Activated naive CD4-positive, alpha-beta T cell treated with anti-CD3 and anti-CD28 coated beads, Interleukin-2, amount 10 ng/mL, durations not matched to agents 7 days and 5 days (primary cell): ENCODE measurements at regions not wholly inside any gene's neighbourhood (a gene's known extent, or its start where the extent isn't known, plus 50 kb on each side); places are given as distances from the start of the nearest gene placed in this dataset.

Source experiments
- CTCF ChIA-PET: fragments of 350-600 bp; sonication (Branson Sonifier 250); formaldehyde crosslinking; loops from one replicate; lab custom pipeline; 2021; ENCODE audit warnings: antibody characterized with exemption; lab: Charles Lee
- DNase-seq: peaks from one replicate; pipeline ENCODE4 v3.0.0-alpha.2; 2020
- H3K27ac Mint-ChIP-seq: one replicate; pipeline ENCODE4 v1.8.0; 2021; ENCODE audit warnings: mild to moderate bottlenecking, moderate library complexity, mixed read lengths
- H3K27me3 Mint-ChIP-seq: one replicate; pipeline ENCODE4 v1.8.0; 2021; ENCODE audit warnings: mild to moderate bottlenecking, mixed read lengths
- H3K36me3 Mint-ChIP-seq: one replicate; pipeline ENCODE4 v1.8.0; 2021; ENCODE audit warnings: mixed read lengths
- H3K4me1 Mint-ChIP-seq: one replicate; pipeline ENCODE4 v1.8.0; 2021; ENCODE audit warnings: mixed read lengths
- H3K4me3 Mint-ChIP-seq: one replicate; pipeline ENCODE4 v1.8.0; 2021; ENCODE audit warnings: mild to moderate bottlenecking, moderate library complexity, mixed read lengths
- H3K9me3 Mint-ChIP-seq: one replicate; pipeline ENCODE4 v1.8.0; 2021; ENCODE audit warnings: mixed read lengths

GRCh38 chr2:21972586-21972985 lies 848.8 kb downstream of the TDRD15 start:
- H3K4me1 Mint-ChIP-seq = no peaks in the 10 kb centered on the region
- DNase-seq = no peak
- peaks cover 3% of the 10 kb centered on the region for H3K9me3 Mint-ChIP-seq
- H3K27me3 Mint-ChIP-seq = no peaks in the 10 kb centered on the region
- no peaks in the 10 kb centered on the region for H3K36me3 Mint-ChIP-seq
- CTCF ChIA-PET = interaction anchor here (0.8 kb wide), 1 partner anchor 298 kb away, joined by 3 read pairs; no protein-coding TSS in a partner anchor
- H3K4me3 Mint-ChIP-seq = no peak overlapping the region
- no peak overlapping the region for H3K27ac Mint-ChIP-seq

- H3K36me3 Mint-ChIP-seq = no peaks in the 10 kb centered on the region
- no peaks in the 10 kb centered on the region for H3K4me1 Mint-ChIP-seq
- no peak for DNase-seq
- CTCF ChIA-PET = no interaction called here
- H3K9me3 Mint-ChIP-seq = peaks cover 28% of the 10 kb centered on the region
- no peak overlapping the region for H3K4me3 Mint-ChIP-seq
- H3K27ac Mint-ChIP-seq = no peak overlapping the region
- H3K27me3 Mint-ChIP-seq = no peaks in the 10 kb centered on the region
Observed at GRCh38 chr2:21981127-21981526, 857.4 kb downstream of the TDRD15 start.

DNA sequence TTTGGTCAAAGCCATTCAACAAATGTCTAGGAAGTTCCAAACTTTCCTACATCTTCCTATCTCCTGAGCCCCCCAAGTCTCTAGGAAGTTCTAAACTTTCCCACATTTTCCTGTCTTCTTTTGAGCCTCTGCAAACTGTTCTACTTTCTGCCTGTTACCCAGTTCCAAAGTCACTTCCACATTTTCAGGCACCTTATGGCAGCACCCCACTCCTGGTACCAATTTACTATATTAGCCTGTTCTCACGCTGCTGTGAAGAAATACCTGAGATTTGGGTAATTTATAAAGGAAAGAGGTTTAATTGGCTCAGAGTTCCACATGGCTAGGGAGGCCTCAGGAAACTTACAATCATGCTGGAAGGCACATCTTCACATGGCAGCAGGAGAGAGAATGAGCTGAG lies 869.2 kb downstream of the TDRD15 start:
- H3K36me3 Mint-ChIP-seq = no peaks in the 10 kb centered on the region
- H3K4me3 Mint-ChIP-seq = no peak overlapping the region
- DNase-seq = no peak
- CTCF ChIA-PET = no interaction called here
- H3K9me3 Mint-ChIP-seq = peaks cover 25% of the 10 kb centered on the region
- H3K4me1 Mint-ChIP-seq = no peaks in the 10 kb centered on the region
- no peak overlapping the region for H3K27ac Mint-ChIP-seq
- no peaks in the 10 kb centered on the region for H3K27me3 Mint-ChIP-seq

DNA sequence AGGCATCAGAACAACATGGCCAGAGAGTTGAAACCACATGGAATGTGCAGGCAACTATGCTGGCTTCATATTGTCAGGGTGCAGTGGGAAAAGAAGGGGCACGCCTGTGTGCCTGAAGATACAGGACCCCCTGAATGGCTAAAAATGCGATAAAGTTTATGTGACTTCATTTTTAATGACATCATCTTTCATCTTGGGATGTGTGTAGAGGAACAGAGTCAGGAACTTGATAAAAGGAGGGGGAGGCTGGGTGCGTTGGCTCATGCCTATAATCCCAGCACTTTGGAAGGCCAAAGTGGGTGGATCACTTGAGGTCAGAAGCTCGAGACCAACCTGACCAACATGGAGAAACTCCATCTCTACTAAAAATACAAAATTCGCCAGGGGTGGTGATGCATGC lies 872.6 kb downstream of the TDRD15 start:
- Mint-ChIP-seq H3K4me3 (no peak overlapping the region), H3K27me3 (no peaks in the 10 kb centered on the region), H3K27ac (no peak overlapping the region), H3K9me3 (peaks cover 21% of the 10 kb centered on the region), H3K36me3 (no peaks in the 10 kb centered on the region), H3K4me1 (no peaks in the 10 kb centered on the region)
- CTCF ChIA-PET = no interaction called here
- DNase-seq = no peak

- H3K27me3 Mint-ChIP-seq = no peaks in the 10 kb centered on the region
- CTCF ChIA-PET = no interaction called here
- H3K27ac Mint-ChIP-seq = no peak overlapping the region
- H3K4me3 Mint-ChIP-seq = no peak overlapping the region
- H3K36me3 Mint-ChIP-seq = no peaks in the 10 kb centered on the region
- peaks cover 8% of the 10 kb centered on the region for H3K9me3 Mint-ChIP-seq
- DNase-seq = no peak
- H3K4me1 Mint-ChIP-seq = no peaks in the 10 kb centered on the region
Observed at GRCh38 chr2:21999522-21999921, 875.8 kb downstream of the TDRD15 start.

- Mint-ChIP-seq H3K9me3 (peaks cover 8% of the 10 kb centered on the region), H3K36me3 (no peaks in the 10 kb centered on the region), H3K27ac (no peak overlapping the region), H3K4me1 (no peaks in the 10 kb centered on the region), H3K4me3 (no peak overlapping the region), H3K27me3 (no peaks in the 10 kb centered on the region)
- no peak for DNase-seq
- CTCF ChIA-PET = no interaction called here
Observed at GRCh38 chr2:22002066-22002465, 878.3 kb downstream of the TDRD15 start.

DNA sequence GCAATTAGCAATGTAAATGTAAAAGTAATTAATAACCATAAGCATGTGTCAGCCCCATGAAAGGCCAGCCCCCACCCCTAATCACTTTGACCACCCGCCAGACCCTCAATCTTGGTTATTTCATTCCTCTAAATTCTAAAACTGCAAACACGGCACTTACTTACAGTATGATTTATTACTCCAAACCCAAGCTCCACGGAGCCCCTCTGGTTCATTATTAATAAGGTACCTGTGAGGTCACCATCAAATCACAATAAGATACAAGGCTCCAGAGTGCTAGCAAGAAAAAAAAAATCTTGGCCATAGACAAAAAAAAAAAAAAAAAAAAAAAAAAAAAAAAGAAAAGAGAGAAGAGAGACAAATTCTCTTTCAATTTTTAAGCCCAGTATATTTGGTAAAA lies 879.5 kb downstream of the TDRD15 start:
- H3K4me1 Mint-ChIP-seq = no peaks in the 10 kb centered on the region
- CTCF ChIA-PET = no interaction called here
- no peaks in the 10 kb centered on the region for H3K36me3 Mint-ChIP-seq
- no peak overlapping the region for H3K27ac Mint-ChIP-seq
- no peak for DNase-seq
- peaks cover 8% of the 10 kb centered on the region for H3K9me3 Mint-ChIP-seq
- H3K27me3 Mint-ChIP-seq = no peaks in the 10 kb centered on the region
- no peak overlapping the region for H3K4me3 Mint-ChIP-seq

GRCh38 chr2:22011048-22011447 lies 887.3 kb downstream of the TDRD15 start:
- CTCF ChIA-PET = no interaction called here
- no peaks in the 10 kb centered on the region for H3K27me3 Mint-ChIP-seq
- H3K36me3 Mint-ChIP-seq = no peaks in the 10 kb centered on the region
- no peak for DNase-seq
- H3K4me1 Mint-ChIP-seq = no peaks in the 10 kb centered on the region
- peaks cover 19% of the 10 kb centered on the region for H3K9me3 Mint-ChIP-seq
- no peak overlapping the region for H3K27ac Mint-ChIP-seq
- H3K4me3 Mint-ChIP-seq = no peak overlapping the region

DNA sequence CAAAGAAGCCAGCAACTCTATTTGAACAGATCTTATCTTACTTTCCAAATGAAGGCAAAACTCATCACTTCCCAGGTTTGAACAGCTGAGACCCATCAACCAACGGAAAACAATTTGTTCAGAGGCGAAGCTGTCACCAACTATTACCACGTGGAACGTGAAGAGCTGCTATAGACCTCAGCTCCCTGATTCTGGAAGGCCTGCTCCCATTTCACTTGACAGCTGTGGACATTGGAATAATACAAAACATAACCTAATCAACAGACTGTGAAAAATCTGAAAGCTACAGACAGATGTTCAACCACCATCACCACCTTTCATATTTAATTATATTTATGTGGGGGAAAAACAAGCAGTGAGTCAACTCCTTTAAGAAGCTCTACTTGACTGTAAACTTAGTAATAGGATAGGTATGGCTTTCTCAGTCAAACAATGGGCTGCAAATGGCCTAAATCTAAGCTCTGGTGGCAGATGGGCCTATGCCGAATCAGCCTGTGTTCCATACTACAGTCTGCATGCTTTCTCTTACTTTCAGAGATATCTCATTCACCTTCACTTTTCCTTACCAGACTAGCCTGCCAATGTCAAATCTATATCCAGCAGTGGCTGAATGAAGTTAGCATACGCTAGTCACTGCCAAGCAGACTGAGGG lies 896.4 kb downstream of the TDRD15 start:
- peaks cover 1% of the 10 kb centered on the region for H3K9me3 Mint-ChIP-seq
- CTCF ChIA-PET = no interaction called here
- no peaks in the 10 kb centered on the region for H3K36me3 Mint-ChIP-seq
- no peaks in the 10 kb centered on the region for H3K27me3 Mint-ChIP-seq
- no peaks in the 10 kb centered on the region for H3K4me1 Mint-ChIP-seq
- no peak overlapping the region for H3K4me3 Mint-ChIP-seq
- no peak for DNase-seq
- H3K27ac Mint-ChIP-seq = no peak overlapping the region

GRCh38 chr2:22027345-22028005 lies 903.7 kb downstream of the TDRD15 start:
- no peak overlapping the region for H3K27ac Mint-ChIP-seq
- H3K4me3 Mint-ChIP-seq = no peak overlapping the region
- peaks cover 3% of the 10 kb centered on the region for H3K9me3 Mint-ChIP-seq
- no peak for DNase-seq
- H3K27me3 Mint-ChIP-seq = no peaks in the 10 kb centered on the region
- CTCF ChIA-PET = no interaction called here
- no peaks in the 10 kb centered on the region for H3K36me3 Mint-ChIP-seq
- no peaks in the 10 kb centered on the region for H3K4me1 Mint-ChIP-seq

DNA sequence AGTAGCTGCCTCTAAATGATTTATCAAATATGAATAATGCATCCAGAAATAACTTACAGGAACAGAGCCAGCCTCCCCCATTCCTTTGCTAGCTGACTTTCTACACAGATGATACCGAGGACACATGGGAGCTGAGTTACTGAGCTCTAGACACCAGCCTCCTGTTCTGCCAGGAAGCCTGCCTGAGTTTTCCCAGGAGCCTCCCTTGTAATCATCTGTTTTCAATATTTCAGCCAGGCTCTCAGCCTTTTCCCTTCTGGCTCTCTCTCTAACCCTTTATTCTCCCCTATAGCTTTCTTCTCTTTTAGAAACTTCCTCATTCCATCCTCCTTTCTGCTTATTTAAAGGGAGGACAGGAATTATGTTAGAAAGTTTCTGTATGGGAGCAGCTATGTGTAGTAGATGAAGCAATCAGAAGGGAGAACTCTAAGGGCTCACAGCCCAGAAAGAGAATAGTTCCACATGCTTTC lies 911.6 kb downstream of the TDRD15 start:
- Mint-ChIP-seq H3K4me3 (no peak overlapping the region), H3K27me3 (no peaks in the 10 kb centered on the region), H3K4me1 (no peaks in the 10 kb centered on the region), H3K27ac (no peak overlapping the region), H3K9me3 (peaks cover 11% of the 10 kb centered on the region), H3K36me3 (no peaks in the 10 kb centered on the region)
- DNase-seq = no peak
- CTCF ChIA-PET = no interaction called here

DNA sequence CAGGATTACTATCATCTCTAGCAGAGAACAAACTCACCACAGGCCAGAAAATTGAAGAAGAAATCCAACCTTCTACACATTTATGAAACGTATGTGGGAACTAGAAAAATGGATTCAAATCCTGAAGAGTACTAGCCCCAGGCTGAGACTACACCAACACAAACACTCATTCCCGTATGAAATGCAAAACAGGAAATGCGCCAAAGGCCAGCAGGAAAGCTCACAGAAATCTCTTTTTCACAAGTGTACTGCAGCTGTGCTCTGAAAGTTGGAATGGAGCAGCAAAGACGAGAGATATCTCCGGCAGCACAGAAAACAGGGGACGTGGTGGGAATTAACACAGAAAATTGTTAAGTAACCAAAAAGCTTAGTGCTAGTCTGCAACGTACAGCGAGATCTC lies 913.5 kb downstream of the TDRD15 start:
- Mint-ChIP-seq H3K27me3 (no peaks in the 10 kb centered on the region), H3K9me3 (peaks cover 10% of the 10 kb centered on the region), H3K27ac (no peak overlapping the region), H3K36me3 (no peaks in the 10 kb centered on the region), H3K4me3 (no peak overlapping the region), H3K4me1 (no peaks in the 10 kb centered on the region)
- DNase-seq = no peak
- CTCF ChIA-PET = no interaction called here

GRCh38 chr2:22043784-22044183 lies 920.0 kb downstream of the TDRD15 start:
- no peak overlapping the region for H3K4me3 Mint-ChIP-seq
- no peak overlapping the region for H3K27ac Mint-ChIP-seq
- no peaks in the 10 kb centered on the region for H3K36me3 Mint-ChIP-seq
- H3K4me1 Mint-ChIP-seq = no peaks in the 10 kb centered on the region
- no peaks in the 10 kb centered on the region for H3K27me3 Mint-ChIP-seq
- CTCF ChIA-PET = no interaction called here
- peaks cover 6% of the 10 kb centered on the region for H3K9me3 Mint-ChIP-seq
- DNase-seq = no peak

- DNase-seq = no peak
- CTCF ChIA-PET = no interaction called here
- Mint-ChIP-seq H3K4me1 (no peaks in the 10 kb centered on the region), H3K4me3 (no peak overlapping the region), H3K27me3 (no peaks in the 10 kb centered on the region), H3K9me3 (peaks cover 7% of the 10 kb centered on the region), H3K36me3 (no peaks in the 10 kb centered on the region), H3K27ac (no peak overlapping the region)
Observed at GRCh38 chr2:22055784-22056620, 932.2 kb downstream of the TDRD15 start.
